ENCODE measurements at regions not wholly inside any gene's neighbourhood (a gene's known extent, or its start where the extent isn't known, plus 50 kb on each side); places are given as distances from the start of the nearest gene placed in this dataset.

- TF ChIP-seq CTCF (IDR thresholded peaks at IDR 0.05) (no peak), POLR2AphosphoS5 (IDR thresholded peaks at IDR 0.05; ENCODE audit: low read depth, low read length) (no peak), SIN3A (IDR thresholded peaks at IDR 0.05; ENCODE audit: borderline replicate concordance, insufficient read depth, low read depth, low read length) (no peak)
Measured at GRCh38 chr5:92329759-92330158, 946.6 kb upstream of the ARRDC3 start.
